Stimulated activated CD4-positive, alpha-beta T cell treated with anti-CD3 and anti-CD28 coated beads, Interleukin-2, amount 100 ng/mL, for 48 hours (primary cell): ENCODE measurements at regions not wholly inside any gene's neighbourhood (a gene's known extent, or its start where the extent isn't known, plus 50 kb on each side); places are given as distances from the start of the nearest gene placed in this dataset.
"Not testable (repeated sequence)": the region's sequence is repeated elsewhere in the genome, so short reads cannot be mapped to it uniquely, and the experiment has no call there.

Source experiments
- DNase-seq, 2 donors: peaks; one replicate each; pipeline ENCODE4 v3.0.0-alpha.2; 2020

GRCh38 chr6:135731116-135731515, 120.4 kb upstream of the PDE7B start:
- DNase-seq: no peak

- DNase-seq: not testable (repeated sequence)
Observed at GRCh38 chr6:135736351-135736750, 115.2 kb upstream of the PDE7B start.

GRCh38 chr6:135738636-135739035, 112.9 kb upstream of the PDE7B start:
- no peak for DNase-seq

GRCh38 chr6:135739288-135739687, 112.2 kb upstream of the PDE7B start:
- DNase-seq: no peak

- no peak for DNase-seq
Observed at GRCh38 chr6:135740580-135740979, 110.9 kb upstream of the PDE7B start.

GRCh38 chr6:135743476-135743875, 108.0 kb upstream of the PDE7B start:
- no peak for DNase-seq

- no peak for DNase-seq
Observed at GRCh38 chr6:135748189-135748588, 103.3 kb upstream of the PDE7B start.

GRCh38 chr6:135750081-135750480, 101.4 kb upstream of the PDE7B start:
- DNase-seq: no peak

- no peak for DNase-seq
Observed at GRCh38 chr6:135753196-135753595, 98.3 kb upstream of the PDE7B start.

GRCh38 chr6:135759831-135760230, 91.7 kb upstream of the PDE7B start:
- DNase-seq: no peak

GRCh38 chr6:135774006-135774405, 77.5 kb upstream of the PDE7B start:
- no peak for DNase-seq

- no peak for DNase-seq
Observed at GRCh38 chr6:135779213-135779612, 72.3 kb upstream of the PDE7B start.

GRCh38 chr6:135780326-135780725, 71.2 kb upstream of the PDE7B start:
- no peak for DNase-seq

GRCh38 chr6:135782546-135782945, 69.0 kb upstream of the PDE7B start:
- DNase-seq: no peak

- DNase-seq: no peak
Observed at GRCh38 chr6:135784507-135784906, 67.0 kb upstream of the PDE7B start.

- no peak for DNase-seq
Observed at GRCh38 chr6:135789375-135790050, 62.0 kb upstream of the PDE7B start.

GRCh38 chr6:135791441-135791840, 60.1 kb upstream of the PDE7B start:
- no peak for DNase-seq

GRCh38 chr6:135796643-135797305, 54.7 kb upstream of the PDE7B start:
- no peak for DNase-seq

- DNase-seq: no peak
Observed at GRCh38 chr6:135797361-135797760, 54.1 kb upstream of the PDE7B start.

GRCh38 chr6:135798751-135799515, 52.6 kb upstream of the PDE7B start:
- no peak for DNase-seq
